ENCODE measurements at regions not wholly inside any gene's neighbourhood (a gene's known extent, or its start where the extent isn't known, plus 50 kb on each side); places are given as distances from the start of the nearest gene placed in this dataset.

- H3K4me3 ChIP-seq (ENCODE audit: low read length): no peak overlapping the region
- no peak for DNase-seq (ENCODE audit: low read depth)
- no peak for TF ChIP-seq CTCF (conservative IDR thresholded peaks at IDR 0.05; ENCODE audit: low read length)
These were observed 175.2 kb upstream of the ANKRD50 start for GRCh38 chr4:124887739-124888138.

GRCh38 chr4:124884316-124884715, 171.8 kb upstream of the ANKRD50 start:
- DNase-seq (ENCODE audit: low read depth): no peak
- H3K4me3 ChIP-seq (ENCODE audit: low read length): no peak overlapping the region
- TF ChIP-seq CTCF (conservative IDR thresholded peaks at IDR 0.05; ENCODE audit: low read length): no peak

- no peak for TF ChIP-seq CTCF (conservative IDR thresholded peaks at IDR 0.05; ENCODE audit: low read length)
- no peak overlapping the region for H3K4me3 ChIP-seq (ENCODE audit: low read length)
- DNase-seq (ENCODE audit: low read depth): peak; percentile 6
These were observed 171.1 kb upstream of the ANKRD50 start for GRCh38 chr4:124883632-124884031.

GRCh38 chr4:124879195-124879594, 166.7 kb upstream of the ANKRD50 start:
- no peak for DNase-seq (ENCODE audit: low read depth)
- TF ChIP-seq CTCF (conservative IDR thresholded peaks at IDR 0.05; ENCODE audit: low read length): no peak
- H3K4me3 ChIP-seq (ENCODE audit: low read length): no peak overlapping the region

- no peak for DNase-seq (ENCODE audit: low read depth)
- no peak overlapping the region for H3K4me3 ChIP-seq (ENCODE audit: low read length)
- no peak for TF ChIP-seq CTCF (conservative IDR thresholded peaks at IDR 0.05; ENCODE audit: low read length)
These were observed 161.6 kb upstream of the ANKRD50 start for GRCh38 chr4:124874172-124874450.

GRCh38 chr4:124873361-124874171, 161.0 kb upstream of the ANKRD50 start:
- no peak for TF ChIP-seq CTCF (conservative IDR thresholded peaks at IDR 0.05; ENCODE audit: low read length)
- no peak overlapping the region for H3K4me3 ChIP-seq (ENCODE audit: low read length)

GRCh38 chr4:124872659-124873058, 160.1 kb upstream of the ANKRD50 start:
- no peak overlapping the region for H3K4me3 ChIP-seq (ENCODE audit: low read length)
- DNase-seq (ENCODE audit: low read depth): no peak
- no peak for TF ChIP-seq CTCF (conservative IDR thresholded peaks at IDR 0.05; ENCODE audit: low read length)

More at GRCh38 chr4:124873361-124874171, 161.0 kb upstream of the ANKRD50 start:
- no peak for DNase-seq (ENCODE audit: low read depth)
